ENCODE measurements at regions not wholly inside any gene's neighbourhood (a gene's known extent, or its start where the extent isn't known, plus 50 kb on each side); places are given as distances from the start of the nearest gene placed in this dataset.

- TF ChIP-seq RAD21 (CRISPR knock-in tag; conservative IDR thresholded peaks at IDR 0.05 in 1 of 2, IDR thresholded peaks at IDR 0.05 in 1 of 2) (no peak), CTCF (IDR thresholded peaks at IDR 0.05 in 2 of 3, conservative IDR thresholded peaks at IDR 0.05 in 1 of 3; ENCODE audit: insufficient read depth in 2 of 3, low read depth in 1 of 3, low read length in 3 of 3) (no peak), CHD1 (IDR thresholded peaks at IDR 0.05; ENCODE audit: low read length) (no peak), TEAD1 (CRISPR knock-in tag; IDR thresholded peaks at IDR 0.05) (no peak), EP300 (IDR thresholded peaks at IDR 0.05; ENCODE audit: low read length) (no peak), NCOA1 (IDR thresholded peaks at IDR 0.05; ENCODE audit: low read depth) (no peak), POLR2AphosphoS5 (IDR thresholded peaks at IDR 0.05; ENCODE audit: control insufficient read depth, insufficient read depth, low read depth, low read length) (no peak), ZNF24 (IDR thresholded peaks at IDR 0.05) (no peak), SOX6 (IDR thresholded peaks at IDR 0.05) (no peak), MAZ (CRISPR knock-in tag; conservative IDR thresholded peaks at IDR 0.05 in 1 of 2, IDR thresholded peaks at IDR 0.05 in 1 of 2) (no peak), EZH2 (IDR thresholded peaks at IDR 0.05; ENCODE audit: borderline replicate concordance, low read depth, low read length) (no peak), STAT5B (CRISPR knock-in tag; IDR thresholded peaks at IDR 0.05) (no peak), GTF2F1 (IDR thresholded peaks at IDR 0.05; ENCODE audit: low read depth, low read length) (no peak), ZNF224 (CRISPR knock-in tag; IDR thresholded peaks at IDR 0.05) (no peak)
Measured at GRCh38 chr6:40810171-40810570, 223.0 kb upstream of the LRFN2 start.
